IPS DF 4.7 (cell line): ENCODE measurements at regions not wholly inside any gene's neighbourhood (a gene's known extent, or its start where the extent isn't known, plus 50 kb on each side); places are given as distances from the start of the nearest gene placed in this dataset.
"Not testable (repeated sequence)": the region's sequence is repeated elsewhere in the genome, so short reads cannot be mapped to it uniquely, and the experiment has no call there.

ENCODE experiments used
- DNase-seq: peaks from one replicate; pipeline ENCODE4 v3.0.0-alpha.2; 2013; ENCODE audit warnings: low spot score; ENCODE audit errors: extremely low read depth

DNA sequence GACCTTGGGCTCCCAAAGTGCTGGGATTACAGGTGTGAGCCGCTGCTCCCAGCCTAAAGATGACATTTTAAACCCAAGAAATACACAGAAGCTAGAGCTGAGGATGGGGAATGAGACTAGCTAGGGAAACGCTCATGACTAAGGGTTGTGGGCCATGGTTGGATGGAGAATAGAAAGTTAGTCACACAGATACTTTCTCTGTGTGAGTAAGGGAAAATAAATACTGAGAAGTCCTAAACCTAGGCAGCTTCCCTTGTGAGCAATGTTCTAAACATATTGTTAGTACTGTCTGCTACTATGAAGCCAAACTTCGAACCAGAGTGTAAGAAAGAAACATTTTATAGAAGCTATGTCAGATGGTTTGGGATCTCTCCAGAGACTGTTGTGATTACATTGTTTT lies 304.8 kb upstream of the STAC start:
- no peak for DNase-seq

DNA sequence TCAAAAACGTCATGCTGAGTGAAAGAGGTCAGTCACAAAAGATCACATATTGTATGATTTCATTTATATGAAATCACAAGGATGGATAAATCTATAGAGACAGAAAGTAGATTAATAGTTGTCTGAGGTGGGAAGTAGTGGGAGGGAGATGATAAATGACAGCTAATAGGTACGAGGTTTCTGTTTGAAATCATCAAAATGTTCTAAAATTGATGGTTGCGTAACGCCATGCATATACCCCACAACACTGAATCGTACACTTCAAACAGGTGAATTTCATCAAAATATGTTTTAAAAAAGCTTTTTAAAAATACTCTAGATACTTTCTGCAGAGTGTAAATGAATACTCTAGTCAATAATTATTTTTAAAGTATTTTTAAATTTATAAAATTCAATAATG lies 303.0 kb upstream of the STAC start:
- DNase-seq = no peak

DNA sequence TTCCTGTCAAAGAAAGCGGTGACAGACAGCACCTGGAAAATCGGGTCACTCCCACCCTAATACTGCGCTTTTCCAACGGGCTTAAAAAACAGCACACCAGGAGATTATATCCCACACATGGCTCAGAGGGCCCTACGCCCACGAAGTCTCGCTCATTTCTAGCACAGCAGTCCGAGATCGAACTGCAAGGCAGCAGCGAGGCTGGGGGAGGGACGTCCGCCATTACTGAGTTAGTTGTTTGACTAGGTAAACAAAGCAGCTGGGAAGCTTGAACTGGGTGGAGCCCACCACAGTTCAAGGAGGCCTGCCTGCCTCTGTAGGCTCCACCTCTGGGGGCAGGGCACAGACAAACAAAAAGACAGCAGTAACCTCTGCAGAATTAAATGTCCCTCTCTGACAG lies 297.3 kb upstream of the STAC start:
- DNase-seq = not testable (repeated sequence)

DNA sequence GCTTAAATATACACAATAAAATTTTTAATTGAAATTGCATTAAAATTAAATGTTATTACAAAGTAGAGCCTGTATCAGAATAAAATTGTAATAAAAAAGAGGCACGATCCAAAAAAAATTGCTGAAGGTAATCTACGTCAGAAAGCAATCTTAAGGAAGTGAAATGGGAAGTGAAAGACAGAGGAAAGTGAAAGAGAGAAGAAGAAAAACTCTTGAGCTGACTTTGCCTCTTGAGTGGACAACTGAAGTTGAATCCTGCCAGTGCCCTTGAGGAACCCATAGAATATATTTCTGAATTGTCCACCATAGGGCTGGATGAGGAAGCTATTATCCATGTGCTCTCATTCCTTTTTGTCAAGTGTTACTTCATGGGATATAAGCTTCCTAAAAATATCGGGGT lies 285.1 kb upstream of the STAC start:
- DNase-seq = no peak

DNA sequence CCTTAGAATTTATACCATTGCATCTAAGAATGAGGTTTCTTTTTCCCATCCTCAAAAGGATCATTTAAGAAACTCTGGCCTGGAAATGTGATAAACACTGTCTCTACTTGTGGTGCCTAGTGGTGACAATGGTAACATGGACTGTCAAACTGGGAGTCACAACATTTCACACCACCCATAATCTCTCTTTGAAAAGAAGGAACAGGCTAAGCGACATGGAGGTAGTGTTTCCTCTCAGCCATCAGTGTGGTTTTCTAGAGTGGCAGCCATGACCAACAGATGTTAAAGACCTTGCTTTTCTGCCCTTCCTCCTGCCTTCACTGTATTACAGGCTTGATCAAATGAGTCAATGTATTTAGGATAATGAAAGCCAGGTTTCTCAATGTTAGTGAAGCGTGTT lies 283.1 kb upstream of the STAC start:
- no peak for DNase-seq

DNA sequence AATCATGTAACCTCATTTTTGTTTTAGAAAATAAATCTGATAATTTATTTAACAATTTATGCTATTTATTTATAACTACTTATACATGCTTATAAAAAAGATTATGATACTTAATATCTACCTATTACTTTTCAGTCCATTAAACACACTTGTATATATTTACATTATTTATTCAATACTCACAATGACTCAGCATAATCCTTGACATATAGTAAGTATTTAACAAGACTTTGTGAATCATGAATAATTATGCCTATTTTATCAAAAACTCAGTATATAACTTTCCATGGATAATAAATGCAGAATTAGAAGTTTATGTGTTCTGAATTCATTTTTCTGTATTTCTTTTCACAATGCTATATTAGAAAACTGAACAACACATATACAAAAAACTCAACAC lies 266.0 kb upstream of the STAC start:
- no peak for DNase-seq

DNA sequence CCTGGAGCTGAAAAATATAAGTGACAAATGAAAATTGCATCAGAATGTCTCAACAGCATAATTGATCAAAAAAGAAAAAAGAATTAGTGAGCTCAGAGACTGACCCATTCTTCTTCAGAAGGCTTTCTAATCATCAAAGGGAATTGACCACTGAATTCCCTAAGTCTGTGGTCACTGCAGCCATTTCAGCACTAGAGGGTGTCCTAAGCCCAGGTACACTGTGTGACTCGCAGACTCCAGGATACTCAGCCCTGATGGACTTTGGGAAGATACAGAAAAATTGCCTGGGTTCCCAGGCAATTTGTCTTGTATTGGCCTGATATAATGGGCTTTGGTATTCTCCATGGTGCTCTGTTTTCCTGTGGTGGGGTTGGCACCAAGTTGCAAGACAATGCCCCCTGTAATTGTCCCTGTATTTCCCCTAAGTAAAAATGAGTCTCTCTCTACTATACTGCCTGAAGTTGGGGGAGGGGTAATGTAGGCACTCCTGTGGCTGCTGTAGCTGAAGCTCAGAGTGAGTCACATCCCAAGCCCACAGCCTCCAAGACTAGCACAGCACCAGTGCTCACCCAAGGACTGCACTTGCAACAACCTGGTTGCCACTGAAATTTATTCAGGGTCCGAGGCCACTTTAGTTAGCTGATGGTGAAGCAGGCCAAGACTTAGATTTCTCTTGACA lies 256.0 kb upstream of the STAC start:
- peak; percentile 36 for DNase-seq

DNA sequence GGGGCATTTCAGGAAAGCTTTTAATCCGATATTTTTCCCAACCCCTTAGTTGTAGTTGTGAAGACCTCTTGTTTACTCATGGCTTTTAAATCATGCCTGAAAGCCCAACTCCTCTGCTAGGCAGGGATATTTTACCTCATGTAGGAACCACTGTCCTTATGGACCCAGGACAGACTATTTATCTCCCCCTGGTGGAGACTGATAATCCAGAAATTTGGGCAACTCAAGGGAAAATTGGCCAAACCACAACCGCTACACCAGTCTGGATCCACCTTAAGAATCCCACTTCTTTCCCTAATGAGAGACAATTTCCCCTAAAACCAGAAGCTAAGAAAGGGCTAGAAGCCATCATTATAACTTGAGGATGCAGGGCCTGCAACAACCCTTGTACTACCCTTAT lies 248.1 kb upstream of the STAC start:
- no peak for DNase-seq

DNA sequence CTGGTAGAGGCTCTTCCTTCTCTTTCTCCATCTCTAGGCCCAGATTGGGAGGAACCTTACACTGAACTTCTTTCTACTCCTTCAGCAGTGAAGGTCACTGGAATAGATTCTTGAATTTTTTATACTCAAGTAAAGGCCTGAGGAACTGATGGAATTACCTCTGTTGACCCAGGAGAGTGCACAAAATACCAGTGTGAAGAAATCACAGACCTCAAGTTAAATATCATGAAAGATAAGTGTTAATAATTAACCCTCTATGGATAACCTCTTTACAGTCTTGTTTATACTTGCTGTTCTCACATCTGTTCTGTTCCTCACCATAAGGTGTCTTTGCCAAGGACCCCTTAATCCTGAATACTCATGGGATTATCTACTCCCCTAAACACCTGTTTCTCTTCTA lies 244.4 kb upstream of the STAC start:
- no peak for DNase-seq

DNA sequence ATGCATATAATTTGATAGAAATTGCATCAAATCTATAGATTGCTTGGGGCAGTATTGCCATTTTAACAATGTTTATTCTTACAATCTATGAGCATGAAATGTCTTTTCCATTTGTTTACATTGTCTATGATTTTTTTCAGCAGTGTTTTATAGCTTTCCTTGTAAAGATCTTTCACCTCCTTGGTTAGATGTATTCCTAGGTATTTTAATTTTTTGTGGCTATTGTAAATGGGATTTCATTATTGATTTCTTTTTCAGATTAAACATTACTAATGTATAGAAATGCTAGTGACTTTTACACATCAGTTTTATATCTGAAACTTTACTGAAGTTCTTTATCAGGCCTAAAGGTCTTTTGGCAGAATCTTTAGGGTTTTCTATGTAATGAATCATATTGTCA lies 237.6 kb upstream of the STAC start:
- no peak for DNase-seq

DNA sequence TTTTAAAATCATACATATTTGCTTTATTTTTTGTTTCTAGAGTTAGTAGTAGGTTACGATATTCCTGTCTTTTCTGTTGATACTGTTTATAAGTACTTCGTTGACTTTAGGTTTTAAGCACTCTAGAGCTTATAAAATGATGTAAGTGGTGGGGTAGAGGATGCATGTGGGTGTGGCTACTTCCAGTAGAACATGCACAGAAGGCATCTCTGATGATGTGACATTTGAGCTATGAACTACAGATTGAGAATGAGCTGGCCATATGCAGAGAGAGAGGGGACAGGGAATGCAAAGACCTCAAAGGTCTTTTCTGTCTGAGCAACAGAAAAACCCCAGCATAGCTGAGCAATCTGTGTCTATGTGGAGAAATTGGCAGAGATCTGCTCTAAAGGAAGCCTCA lies 233.9 kb upstream of the STAC start:
- DNase-seq = no peak

DNA sequence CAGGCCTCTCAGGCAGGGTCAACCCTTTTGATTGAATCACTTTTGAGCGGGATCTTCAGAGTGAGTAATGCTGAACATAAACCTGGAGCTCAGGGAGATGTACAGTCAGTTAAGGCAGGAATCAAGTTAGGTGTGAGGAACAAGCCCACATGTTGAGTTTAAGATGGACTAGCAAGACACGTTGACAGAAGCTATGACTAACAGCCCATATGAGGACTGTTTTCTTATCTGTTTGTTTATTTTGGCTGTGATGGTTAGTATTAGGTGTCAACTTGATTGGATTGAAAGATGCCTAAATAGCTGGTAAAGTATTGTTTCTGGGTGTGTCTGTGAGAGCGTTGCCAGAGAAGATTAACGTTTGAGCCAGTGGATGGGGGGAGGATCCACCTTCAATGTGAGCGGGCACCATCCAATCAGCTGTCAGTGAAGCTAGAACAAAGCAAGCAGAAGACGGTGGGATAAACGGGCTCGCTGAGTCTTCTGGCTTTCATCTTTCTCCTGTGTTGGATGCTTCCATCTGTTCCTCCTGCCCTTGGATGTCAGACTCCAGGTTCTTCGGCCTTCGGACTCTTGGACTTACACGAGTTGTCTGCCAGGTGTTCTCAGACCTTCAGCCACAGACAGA lies 232.3 kb upstream of the STAC start:
- DNase-seq = no peak

DNA sequence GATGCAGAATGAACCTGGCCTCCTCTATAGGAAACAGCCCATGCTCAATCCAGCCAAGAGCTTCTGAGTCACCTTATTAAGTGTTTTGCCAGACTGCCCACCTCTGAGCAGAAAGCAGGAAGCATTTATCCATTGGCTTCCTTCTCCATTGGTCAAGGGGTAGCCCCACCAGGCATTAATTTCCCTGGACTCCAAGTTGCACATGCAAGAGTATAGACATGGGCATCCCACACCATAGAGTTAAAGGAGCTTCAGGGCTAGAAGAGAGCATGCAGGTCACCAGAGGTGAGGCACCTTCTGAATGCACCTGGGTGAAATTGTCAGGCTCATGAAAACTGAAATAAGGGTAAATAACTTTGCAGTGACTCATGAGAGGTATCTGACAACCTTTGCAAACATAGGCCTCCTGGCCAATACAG lies 230.8 kb upstream of the STAC start:
- no peak for DNase-seq

DNA sequence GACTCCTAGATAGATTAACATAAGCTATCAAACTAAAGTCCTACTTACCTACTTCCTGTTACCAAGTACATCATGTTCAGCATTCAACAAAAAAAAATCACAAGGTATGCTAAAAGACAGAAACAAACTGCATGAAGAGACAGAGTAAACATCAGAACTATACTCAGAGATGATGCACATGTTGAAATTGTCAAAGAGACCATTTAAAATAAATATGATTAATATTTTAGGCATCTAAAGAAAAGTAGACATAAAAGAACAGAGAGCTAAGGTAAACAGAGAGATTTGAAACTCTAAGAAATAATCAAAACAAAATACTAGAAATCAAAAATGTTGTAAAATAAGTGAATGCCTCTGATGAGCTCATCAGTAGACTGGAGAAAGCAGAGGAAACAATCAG lies 224.8 kb upstream of the STAC start:
- no peak for DNase-seq

DNA sequence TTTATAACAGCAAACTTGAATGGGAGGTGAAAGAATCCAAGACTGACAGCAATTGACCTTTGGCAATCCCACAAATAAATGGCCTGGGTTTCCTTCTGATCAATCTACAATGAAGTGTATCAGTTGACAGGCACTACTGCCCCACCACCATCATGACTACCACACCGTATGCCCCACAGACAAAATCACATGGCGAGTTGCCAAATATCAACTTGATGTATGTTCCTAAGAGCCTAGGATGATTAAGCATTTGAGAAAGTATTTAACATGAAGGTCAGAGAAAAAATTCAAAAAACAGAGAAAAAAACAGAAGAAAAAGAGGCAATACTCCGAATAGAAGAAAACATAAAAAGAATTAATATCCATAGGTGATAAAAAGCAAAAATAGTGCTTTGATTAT lies 215.9 kb upstream of the STAC start:
- DNase-seq = no peak

DNA sequence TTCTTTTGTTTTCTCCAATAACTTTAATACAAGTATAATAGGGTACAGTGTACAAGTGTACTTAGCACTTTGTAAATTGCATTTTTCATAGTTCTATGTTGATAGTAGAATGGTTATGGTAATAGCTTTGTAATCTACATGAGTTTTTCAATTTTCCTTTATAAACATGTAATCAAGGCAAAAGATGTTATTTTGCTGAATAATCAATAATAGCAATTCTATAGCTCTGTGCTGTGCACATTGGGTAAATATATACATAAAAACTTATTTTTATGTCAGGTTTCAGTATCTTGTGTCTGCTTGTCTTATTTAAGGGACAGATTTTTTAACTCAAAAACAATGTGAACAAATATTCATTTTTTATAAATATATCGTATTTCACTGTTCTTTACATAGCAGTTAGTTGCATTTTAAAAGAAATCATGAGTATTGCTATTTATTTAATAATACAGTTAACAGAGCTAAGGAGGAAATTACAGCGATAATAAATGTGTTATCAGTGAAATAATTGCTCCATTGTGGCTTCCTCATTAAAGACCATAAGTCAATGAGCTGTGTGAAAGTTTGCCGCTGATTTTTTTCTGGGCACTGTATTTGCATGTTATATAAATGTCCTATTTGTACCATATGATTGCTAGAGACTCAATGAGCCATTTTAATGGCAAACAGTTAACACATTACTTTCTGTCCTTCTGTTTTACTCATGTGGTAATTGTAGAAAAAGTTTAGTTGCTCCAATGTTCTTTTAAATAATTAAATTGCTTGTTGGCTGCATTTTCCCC lies 214.6 kb upstream of the STAC start:
- no peak for DNase-seq

DNA sequence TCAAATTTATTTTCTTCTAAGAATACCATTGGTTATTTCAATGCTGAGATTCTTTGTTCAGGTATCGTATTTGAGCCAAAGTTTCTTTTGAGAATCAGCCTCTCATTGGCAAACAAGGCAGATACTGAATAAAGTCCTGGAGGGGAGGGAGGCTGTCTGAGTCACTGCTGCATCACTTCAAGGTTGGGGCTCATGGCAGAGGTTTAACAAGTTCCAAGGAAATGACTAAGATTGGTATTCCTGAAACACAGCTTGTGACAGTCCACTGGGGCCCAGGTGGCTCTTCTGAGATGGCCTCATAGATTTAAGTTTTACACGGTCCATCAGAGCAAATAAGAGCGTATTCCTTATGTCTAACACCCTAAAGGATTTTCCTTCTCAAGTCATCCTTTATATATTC lies 213.8 kb upstream of the STAC start:
- DNase-seq = no peak

DNA sequence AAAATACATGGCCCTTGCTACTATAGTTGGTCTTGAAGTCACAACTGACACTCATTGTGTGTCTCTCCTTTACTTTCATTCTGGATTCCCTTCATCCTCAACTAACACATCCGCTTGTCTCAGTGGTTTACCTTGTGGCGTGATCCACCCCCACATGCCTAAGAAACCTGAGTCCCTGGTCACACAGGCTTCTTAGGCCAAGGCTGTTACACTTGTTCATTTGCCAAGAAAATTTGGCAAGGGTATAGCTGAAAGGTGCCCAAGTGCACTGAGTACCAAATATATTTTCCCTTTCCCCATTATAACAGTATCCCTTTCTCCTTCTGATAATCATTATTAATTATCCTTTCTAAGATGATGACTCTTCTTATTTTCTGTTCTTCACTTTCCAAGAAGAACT lies 207.6 kb upstream of the STAC start:
- no peak for DNase-seq

DNA sequence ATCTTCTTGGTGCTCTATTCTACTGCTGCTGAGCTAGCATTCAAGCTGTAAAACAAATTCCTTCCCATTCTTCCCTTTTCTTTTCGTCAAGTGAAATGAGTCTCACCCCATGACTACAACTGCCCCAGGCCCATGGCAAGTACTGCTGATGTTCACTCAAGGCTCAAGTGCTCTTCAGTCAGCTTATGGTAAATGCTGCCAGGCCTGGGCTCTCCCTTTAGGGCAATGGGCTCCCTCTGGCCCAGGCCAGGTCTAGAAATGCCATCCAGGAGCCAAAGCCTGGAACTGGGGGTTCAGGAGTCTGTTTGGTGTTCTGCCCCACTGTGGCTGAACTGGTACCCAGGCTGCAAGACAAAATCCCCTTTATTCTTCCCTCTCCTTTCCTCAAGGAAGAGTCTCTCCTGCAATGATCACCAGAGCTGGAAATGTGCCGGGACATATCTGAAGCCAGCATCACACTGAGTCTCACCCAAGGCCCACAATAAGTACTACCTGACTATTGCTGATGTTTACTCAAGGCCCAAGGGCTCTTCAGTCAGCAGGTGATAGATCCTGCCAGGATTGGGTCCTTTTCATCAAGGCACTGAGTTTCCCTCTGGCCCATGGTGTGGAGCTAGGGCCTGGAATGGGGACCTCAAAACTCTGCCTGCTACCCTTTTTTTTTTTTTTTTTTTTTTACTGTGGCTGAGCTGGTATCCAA lies 205.0 kb upstream of the STAC start:
- no peak for DNase-seq

DNA sequence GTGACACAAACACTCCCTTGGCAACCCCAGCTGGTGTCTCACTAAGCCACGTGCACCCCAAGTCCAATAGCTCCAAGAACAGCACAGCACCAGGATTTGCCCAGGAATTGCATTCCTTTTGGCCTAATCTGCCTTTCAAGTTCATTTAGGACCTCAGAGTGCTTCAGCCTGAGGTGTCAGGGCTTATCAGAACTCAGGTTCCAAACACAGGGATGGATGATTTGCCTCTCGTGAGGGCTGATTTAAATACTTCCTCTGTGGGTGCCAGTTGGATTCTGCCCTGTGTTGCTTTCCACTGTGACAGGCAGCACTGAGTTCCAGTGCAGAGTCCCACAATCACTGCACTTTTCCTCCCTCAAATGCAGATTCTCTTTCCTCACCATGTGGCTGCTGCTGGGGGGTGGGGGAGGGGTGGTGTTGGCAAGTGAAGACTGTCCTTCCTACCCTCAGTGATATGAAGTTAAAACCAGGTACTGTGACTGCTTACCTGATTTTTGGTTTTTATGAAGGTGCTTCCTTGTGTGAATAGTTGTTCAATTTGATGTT lies 204.3 kb upstream of the STAC start:
- no peak for DNase-seq

DNA sequence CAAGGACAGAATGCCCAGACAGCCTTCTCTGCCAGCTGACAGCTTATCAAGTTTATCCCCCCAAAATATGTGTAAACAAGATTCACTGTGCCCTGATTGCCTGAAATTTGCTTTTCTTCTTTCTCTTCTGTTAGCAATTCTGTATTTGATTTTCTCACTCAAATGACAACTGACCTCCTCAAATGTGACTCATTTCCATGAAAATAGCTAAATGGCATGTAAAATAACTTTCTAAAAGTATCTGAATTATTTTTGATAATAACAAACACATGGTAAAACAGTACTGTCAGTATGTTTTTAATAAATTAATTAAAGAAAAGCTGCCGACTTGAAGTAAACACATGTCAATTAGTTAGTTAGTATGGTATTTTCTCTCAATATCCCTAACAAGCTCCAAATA lies 202.3 kb upstream of the STAC start:
- DNase-seq = no peak

DNA sequence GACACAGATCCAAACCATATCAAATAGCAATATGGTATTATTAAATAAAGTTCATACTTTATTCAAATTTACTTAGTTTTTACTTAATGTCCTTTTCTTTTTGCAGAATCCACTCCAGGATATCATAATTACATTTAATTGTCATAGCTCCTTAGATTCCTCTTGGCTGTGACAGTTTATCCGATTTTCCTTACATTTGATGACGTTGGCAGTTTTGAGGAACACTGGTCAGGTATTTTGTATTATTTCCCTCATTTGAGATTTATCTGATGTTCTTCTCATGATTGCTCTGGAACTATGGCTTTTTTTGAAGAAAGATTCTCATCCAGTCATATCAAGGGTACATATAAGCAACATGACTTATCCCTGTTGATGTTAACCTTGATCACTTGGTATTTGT lies 198.3 kb upstream of the STAC start:
- no peak for DNase-seq
